C4-2B (cell line): ENCODE measurements at regions not wholly inside any gene's neighbourhood (a gene's known extent, or its start where the extent isn't known, plus 50 kb on each side); places are given as distances from the start of the nearest gene placed in this dataset.

ENCODE experiments used
- ZFX ChIP-seq: fragments of 450-650 bp; IDR thresholded peaks from 2 replicates; pipeline ENCODE4 v1.6.1; 2017
- TF ChIP-seq, protein P1 (sequence below): fragments of 450-650 bp; conservative IDR thresholded peaks from 2 replicates; pipeline ENCODE4 v1.5.1; 2017; ENCODE audit warnings: mild to moderate bottlenecking

DNA sequence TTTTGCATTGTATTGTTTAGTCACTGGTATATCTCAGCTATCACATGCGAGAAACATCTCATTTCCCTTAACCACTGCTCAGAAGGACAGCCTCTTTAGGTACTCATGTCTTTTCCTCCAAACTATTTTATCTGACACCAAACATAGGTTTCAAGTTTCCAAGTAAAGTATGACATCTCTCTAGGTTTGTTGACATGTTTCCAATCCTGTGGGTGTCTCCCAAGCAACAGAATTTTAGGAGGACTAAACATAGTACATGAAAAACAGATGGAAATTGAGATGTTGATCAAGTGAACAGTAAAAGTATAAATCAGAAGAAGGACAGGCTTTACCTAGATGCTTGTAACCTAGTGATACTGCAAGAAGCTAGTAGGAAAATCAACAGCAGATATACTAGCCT is 371.4 kb downstream of the DTHD1 start:
- TF ChIP-seq, protein P1, sequence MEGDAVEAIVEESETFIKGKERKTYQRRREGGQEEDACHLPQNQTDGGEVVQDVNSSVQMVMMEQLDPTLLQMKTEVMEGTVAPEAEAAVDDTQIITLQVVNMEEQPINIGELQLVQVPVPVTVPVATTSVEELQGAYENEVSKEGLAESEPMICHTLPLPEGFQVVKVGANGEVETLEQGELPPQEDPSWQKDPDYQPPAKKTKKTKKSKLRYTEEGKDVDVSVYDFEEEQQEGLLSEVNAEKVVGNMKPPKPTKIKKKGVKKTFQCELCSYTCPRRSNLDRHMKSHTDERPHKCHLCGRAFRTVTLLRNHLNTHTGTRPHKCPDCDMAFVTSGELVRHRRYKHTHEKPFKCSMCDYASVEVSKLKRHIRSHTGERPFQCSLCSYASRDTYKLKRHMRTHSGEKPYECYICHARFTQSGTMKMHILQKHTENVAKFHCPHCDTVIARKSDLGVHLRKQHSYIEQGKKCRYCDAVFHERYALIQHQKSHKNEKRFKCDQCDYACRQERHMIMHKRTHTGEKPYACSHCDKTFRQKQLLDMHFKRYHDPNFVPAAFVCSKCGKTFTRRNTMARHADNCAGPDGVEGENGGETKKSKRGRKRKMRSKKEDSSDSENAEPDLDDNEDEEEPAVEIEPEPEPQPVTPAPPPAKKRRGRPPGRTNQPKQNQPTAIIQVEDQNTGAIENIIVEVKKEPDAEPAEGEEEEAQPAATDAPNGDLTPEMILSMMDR = no peak
- no peak for TF ChIP-seq ZFX
